Progenitor cell of endocrine pancreas (in vitro differentiated cells): ENCODE measurements at regions not wholly inside any gene's neighbourhood (a gene's known extent, or its start where the extent isn't known, plus 50 kb on each side); places are given as distances from the start of the nearest gene placed in this dataset.

Experiments used
- DNase-seq: peaks from one replicate; pipeline ENCODE4 v3.0.0; 2021; ENCODE audit warnings: low spot score; ENCODE audit not compliant: unreplicated experiment
- H3K27ac Mint-ChIP-seq: 2 replicates; pipeline ENCODE4 v1.8.0; 2021; ENCODE audit warnings: mild to moderate bottlenecking, moderate library complexity, mixed read lengths
- H3K27me3 Mint-ChIP-seq: 2 replicates; pipeline ENCODE4 v1.8.0; 2021; ENCODE audit warnings: mixed read lengths
- H3K36me3 Mint-ChIP-seq: 2 replicates; pipeline ENCODE4 v1.8.0; 2022; ENCODE audit warnings: mixed read lengths; ENCODE audit not compliant: insufficient read depth
- H3K4me1 Mint-ChIP-seq: 2 replicates; pipeline ENCODE4 v1.8.0; 2021; ENCODE audit warnings: low read depth, mixed read lengths
- H3K4me3 Mint-ChIP-seq: 2 replicates; pipeline ENCODE4 v1.8.0; 2021; ENCODE audit warnings: low read depth, mild to moderate bottlenecking, moderate library complexity, mixed read lengths
- H3K9me3 Mint-ChIP-seq: 2 replicates; pipeline ENCODE4 v1.8.0; 2021; ENCODE audit warnings: low read depth, mixed read lengths
- TF ChIP-seq, protein P1 (sequence below): fragments of 200-600 bp; sonication (generic); IDR thresholded peaks from one replicate; pipeline ENCODE4 v1.5.0; 2021; ENCODE audit warnings: antibody characterized with exemption, mild to moderate bottlenecking; ENCODE audit not compliant: unreplicated experiment

DNA sequence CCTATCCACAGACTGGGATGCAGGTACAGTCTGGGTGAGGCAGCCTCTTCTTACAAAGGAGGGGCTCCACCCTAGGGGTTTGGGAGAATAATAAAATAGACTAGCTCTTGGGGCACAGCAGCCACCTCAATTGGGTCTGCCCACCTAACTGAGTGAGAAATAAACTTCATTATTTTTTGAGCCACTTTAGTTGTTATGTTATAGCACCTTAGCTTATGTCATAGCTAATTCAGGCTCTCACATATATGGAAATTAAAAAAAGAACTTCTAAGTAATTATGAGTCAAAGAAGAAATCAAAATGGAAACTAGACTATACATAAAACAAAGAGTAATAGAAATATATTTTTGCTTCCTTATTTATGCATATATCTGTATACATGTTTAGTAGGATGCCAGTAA, 318.5 kb upstream of the B3GALT2 start:
- Mint-ChIP-seq H3K36me3 (no peaks in the 10 kb centered on the region), H3K4me3 (no peak overlapping the region), H3K27me3 (no peaks in the 10 kb centered on the region), H3K4me1 (no peaks in the 10 kb centered on the region), H3K27ac (no peak overlapping the region), H3K9me3 (peaks cover 4% of the 10 kb centered on the region)
- TF ChIP-seq, protein P1, sequence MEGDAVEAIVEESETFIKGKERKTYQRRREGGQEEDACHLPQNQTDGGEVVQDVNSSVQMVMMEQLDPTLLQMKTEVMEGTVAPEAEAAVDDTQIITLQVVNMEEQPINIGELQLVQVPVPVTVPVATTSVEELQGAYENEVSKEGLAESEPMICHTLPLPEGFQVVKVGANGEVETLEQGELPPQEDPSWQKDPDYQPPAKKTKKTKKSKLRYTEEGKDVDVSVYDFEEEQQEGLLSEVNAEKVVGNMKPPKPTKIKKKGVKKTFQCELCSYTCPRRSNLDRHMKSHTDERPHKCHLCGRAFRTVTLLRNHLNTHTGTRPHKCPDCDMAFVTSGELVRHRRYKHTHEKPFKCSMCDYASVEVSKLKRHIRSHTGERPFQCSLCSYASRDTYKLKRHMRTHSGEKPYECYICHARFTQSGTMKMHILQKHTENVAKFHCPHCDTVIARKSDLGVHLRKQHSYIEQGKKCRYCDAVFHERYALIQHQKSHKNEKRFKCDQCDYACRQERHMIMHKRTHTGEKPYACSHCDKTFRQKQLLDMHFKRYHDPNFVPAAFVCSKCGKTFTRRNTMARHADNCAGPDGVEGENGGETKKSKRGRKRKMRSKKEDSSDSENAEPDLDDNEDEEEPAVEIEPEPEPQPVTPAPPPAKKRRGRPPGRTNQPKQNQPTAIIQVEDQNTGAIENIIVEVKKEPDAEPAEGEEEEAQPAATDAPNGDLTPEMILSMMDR = no peak
- no peak for DNase-seq

DNA sequence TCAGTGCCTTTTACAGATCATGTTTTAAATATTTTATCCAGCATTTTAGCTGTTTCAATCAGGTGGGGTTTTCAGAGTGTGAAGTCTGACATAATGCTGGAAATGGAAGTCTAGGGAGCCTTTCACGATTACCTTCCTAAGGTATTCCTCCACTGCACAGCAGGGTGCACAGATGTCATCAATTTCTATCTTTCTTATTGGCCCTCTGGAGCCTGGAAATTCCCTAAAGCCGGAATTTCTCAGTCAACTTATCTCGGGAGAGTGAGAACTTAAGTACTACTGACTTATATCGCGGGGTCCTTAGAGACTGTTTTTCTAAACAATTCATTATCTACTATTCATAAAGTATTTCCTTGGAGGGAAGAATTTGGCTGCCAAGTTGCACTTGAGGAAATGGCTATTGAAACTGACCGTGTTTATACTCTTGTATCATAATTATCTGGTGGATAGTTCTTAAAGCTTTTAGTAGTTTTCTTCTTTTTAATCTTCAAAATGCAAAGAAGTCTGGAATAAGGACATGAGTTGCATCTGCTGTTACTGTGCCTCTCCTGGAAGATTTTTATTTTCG, 311.8 kb upstream of the B3GALT2 start:
- Mint-ChIP-seq H3K4me1 (peaks cover 11% of the 10 kb centered on the region), H3K27ac (no peak overlapping the region), H3K4me3 (no peak overlapping the region), H3K9me3 (no peaks in the 10 kb centered on the region), H3K27me3 (no peaks in the 10 kb centered on the region), H3K36me3 (no peaks in the 10 kb centered on the region)
- DNase-seq = no peak
- TF ChIP-seq, protein P1 = no peak

DNA sequence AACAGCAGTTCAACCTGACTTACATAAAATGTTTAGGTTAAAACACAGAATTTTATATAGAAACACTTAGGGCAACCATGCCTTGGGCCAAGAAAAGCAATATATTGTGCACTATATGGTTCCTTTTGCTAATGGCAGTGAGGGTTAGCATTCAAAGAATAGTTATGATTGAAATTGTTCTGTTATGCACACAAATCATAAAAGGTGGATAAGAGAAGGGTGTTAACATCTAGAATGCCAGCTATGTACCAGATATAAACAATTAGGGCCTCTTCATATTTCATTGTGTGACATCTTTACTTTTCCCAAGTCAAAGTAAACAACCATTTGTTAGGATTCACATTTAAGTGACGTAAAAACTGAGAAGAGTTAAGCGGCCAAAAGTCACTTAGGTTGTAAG, 308.0 kb upstream of the B3GALT2 start:
- no peak overlapping the region for H3K27ac Mint-ChIP-seq
- DNase-seq = no peak
- H3K4me1 Mint-ChIP-seq = peaks cover 11% of the 10 kb centered on the region
- no peaks in the 10 kb centered on the region for H3K27me3 Mint-ChIP-seq
- no peak overlapping the region for H3K4me3 Mint-ChIP-seq
- H3K9me3 Mint-ChIP-seq = peaks cover 5% of the 10 kb centered on the region
- TF ChIP-seq, protein P1 = no peak
- no peaks in the 10 kb centered on the region for H3K36me3 Mint-ChIP-seq

DNA sequence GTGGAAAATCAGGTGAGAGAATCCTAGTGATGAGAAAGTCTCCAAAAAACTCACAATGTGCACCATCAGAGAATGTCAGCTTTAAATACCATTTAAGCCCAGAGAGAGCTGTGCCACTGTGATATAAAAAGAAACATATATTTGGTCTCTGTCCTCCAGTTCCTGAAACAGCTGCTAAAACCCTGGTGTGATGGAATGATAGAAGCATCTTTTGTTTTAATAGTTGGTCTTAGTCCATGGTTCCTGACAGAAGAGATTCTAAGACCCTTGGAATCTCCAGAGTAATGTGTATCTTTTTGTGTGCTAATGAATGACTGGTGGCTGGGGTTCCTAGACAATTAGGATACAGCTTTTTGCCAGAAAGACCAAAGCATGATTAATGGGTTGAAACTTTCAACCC, 302.8 kb upstream of the B3GALT2 start:
- Mint-ChIP-seq H3K36me3 (no peaks in the 10 kb centered on the region), H3K27ac (no peak overlapping the region), H3K4me1 (peaks cover under 1% of the 10 kb centered on the region), H3K27me3 (no peaks in the 10 kb centered on the region), H3K4me3 (no peak overlapping the region), H3K9me3 (peaks cover 8% of the 10 kb centered on the region)
- DNase-seq = no peak
- TF ChIP-seq, protein P1 = no peak

DNA sequence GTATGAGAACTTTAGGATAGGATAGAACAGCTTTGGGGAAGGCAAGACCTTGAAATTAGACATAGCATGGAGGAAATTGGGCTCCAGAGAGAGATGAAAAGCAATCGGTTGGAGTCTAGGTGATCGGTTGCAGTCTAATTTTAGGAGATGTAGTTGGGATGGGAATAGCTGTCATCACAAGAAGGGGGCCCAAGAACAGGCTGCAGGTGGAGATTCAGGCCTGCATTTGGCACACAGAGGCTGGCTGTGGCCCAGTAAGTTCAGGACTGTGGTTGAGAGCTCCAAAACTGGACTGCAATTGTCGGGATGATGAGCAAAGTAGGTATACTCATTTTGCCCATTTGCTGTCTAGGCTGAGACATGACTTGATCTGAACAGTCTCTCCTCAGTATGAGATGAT, 301.3 kb upstream of the B3GALT2 start:
- Mint-ChIP-seq H3K4me3 (no peak overlapping the region), H3K9me3 (peaks cover 8% of the 10 kb centered on the region), H3K36me3 (no peaks in the 10 kb centered on the region), H3K27me3 (no peaks in the 10 kb centered on the region), H3K27ac (no peak overlapping the region), H3K4me1 (no peaks in the 10 kb centered on the region)
- no peak for DNase-seq
- TF ChIP-seq, protein P1 = no peak
